ENCODE measurements at regions not wholly inside any gene's neighbourhood (a gene's known extent, or its start where the extent isn't known, plus 50 kb on each side); places are given as distances from the start of the nearest gene placed in this dataset.
"Not testable (repeated sequence)": the region's sequence is repeated elsewhere in the genome, so short reads cannot be mapped to it uniquely, and the experiment has no call there.

- not testable (repeated sequence) for DNase-seq (ENCODE audit: low read depth)
Measured at GRCh38 chr14:34381304-34381703, 80.7 kb downstream of the SPTSSA start.

- DNase-seq (ENCODE audit: low read depth): no peak
Measured at GRCh38 chr14:34380471-34380845, 81.6 kb downstream of the SPTSSA start.

- DNase-seq (ENCODE audit: low read depth): no peak
Measured at GRCh38 chr14:34379816-34380470, 82.1 kb downstream of the SPTSSA start.

- DNase-seq (ENCODE audit: low read depth): no peak
Measured at GRCh38 chr14:34376649-34377267, 85.3 kb downstream of the SPTSSA start.

DNA sequence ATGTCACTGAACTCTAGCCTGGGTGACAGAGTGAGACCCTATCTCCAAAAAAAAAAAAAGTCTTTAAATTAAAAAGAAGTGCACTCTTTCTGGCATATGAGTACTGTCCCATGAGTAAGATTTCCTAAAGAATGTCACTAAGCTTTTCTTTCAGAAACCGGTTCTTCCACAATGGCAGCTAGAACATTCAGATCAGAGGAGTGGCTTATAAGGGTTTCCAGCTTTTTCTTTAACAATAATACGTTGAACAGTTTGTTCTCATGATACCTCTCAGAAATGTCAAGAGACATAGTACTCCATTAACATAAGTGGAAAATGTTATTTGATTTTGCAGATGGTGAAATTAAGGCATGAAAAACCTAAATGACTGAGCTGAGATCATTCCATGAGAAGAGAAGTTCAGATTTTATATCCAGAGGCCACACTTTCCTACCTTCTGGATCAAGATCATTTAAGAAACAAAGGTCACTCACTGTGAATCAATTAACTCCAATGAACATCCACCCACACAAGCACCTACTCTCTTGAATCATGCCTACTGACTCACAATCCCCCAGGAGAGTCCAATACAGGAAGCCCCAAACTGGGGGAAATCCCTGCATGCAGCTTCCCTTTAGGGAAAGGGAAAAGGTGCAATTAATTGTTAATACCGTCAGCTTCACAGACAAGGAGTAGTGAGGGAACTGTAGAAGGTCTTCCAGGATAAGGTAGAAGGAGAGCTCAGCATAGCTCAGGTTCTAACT, 86.9 kb downstream of the SPTSSA start:
- no peak for DNase-seq (ENCODE audit: low read depth)

GRCh38 chr14:34373191-34373590, 88.8 kb downstream of the SPTSSA start:
- DNase-seq (ENCODE audit: low read depth): no peak

- DNase-seq (ENCODE audit: low read depth): no peak
Measured at GRCh38 chr14:34372786-34373185, 89.3 kb downstream of the SPTSSA start.

DNA sequence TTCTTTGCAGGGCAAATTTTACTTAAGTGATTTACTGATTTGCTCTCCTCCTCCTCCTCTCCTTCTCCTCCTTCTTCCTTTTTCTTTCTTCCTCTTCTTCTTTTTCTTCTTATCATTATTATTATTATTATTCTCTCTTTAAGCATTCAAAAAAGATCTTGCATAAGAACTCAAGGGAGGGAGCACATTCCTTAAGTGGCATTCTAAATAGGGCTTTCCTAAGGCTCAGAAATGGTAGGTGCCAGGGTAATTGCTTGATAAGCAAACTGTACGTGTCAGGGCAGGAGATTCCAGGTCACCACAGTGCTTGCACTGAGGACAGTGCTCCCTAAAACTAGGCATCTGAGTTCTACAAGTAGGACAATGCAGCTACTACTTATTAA, 92.4 kb downstream of the SPTSSA start:
- no peak for DNase-seq (ENCODE audit: low read depth)

GRCh38 chr14:34368971-34369647, 92.9 kb downstream of the SPTSSA start:
- DNase-seq (ENCODE audit: low read depth): no peak

DNA sequence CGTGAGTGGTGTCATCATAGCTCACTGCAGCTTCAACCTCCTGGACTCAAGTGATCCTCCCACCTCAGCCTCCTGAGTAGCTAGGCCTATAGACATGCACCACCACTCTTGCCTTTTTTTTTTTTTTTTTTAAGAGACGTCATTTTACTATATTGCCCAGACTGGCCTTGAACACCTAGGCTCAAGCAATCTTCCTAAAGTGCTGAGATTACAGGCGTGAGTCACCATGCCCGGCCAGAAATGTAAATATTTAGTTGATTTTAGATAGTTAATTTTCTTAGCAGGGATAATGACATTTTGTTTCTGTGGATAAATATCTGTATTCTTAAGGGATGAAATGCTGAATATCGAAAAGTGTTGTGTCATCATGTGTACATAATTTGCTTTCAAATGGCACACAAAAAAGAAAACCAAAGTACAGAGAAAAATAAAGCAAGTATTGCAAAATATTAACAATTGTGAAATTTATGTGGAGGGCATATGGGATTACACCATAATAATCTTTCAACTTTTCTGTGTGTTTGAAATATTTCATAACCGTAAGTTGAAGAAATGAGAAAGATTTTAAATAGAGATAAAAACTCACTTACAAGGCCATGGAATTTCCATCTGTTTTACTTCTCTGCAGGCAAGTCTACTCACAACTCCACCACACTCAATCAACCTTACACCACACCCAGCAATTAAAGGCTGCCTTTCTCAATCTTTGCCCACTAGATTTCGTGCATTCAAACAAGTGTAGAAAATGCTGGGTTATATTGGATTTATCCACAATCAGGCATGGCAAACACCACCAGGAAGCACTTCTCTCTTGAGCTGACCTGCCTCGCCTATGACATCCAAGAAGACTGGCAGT, 93.7 kb downstream of the SPTSSA start:
- DNase-seq (ENCODE audit: low read depth): no peak

DNA sequence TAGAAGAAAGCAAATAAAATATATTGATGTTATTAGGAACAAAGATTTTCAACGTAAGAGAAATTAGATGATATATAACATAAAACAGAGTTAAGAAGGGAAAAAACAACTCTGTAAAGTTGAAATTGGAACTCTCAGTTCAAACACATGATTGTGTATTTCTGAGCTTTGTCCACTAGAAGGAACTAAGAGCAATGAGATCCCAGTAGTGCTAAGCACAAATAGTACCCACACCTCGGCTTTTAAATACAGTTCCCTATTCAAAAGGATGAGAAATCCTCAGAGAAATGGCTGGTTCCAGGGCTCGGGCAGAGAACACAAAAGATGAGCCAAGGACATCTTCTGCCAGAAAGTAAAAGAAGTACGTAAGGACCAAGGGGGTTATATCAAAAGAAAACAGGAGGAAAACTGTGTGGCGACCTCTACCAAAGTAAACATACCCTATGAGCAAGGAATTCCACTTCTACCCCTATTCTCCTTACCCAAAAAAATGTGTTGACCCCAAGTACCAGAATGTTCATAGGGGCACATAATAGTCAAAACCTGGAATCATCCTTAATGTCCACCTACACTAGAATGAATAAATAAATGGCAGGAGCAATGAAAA, 96.6 kb downstream of the SPTSSA start:
- DNase-seq (ENCODE audit: low read depth): no peak

- no peak for DNase-seq (ENCODE audit: low read depth)
Measured at GRCh38 chr14:34364201-34364600, 97.8 kb downstream of the SPTSSA start.

GRCh38 chr14:34363733-34364134, 98.3 kb downstream of the SPTSSA start:
- DNase-seq (ENCODE audit: low read depth): no peak

GRCh38 chr14:34362641-34363251, 99.3 kb downstream of the SPTSSA start:
- DNase-seq (ENCODE audit: low read depth): no peak

- no peak for DNase-seq (ENCODE audit: low read depth)
Measured at GRCh38 chr14:34361504-34362011, 100.5 kb downstream of the SPTSSA start.

GRCh38 chr14:34359420-34360117, 102.5 kb downstream of the SPTSSA start:
- DNase-seq (ENCODE audit: low read depth): no peak

DNA sequence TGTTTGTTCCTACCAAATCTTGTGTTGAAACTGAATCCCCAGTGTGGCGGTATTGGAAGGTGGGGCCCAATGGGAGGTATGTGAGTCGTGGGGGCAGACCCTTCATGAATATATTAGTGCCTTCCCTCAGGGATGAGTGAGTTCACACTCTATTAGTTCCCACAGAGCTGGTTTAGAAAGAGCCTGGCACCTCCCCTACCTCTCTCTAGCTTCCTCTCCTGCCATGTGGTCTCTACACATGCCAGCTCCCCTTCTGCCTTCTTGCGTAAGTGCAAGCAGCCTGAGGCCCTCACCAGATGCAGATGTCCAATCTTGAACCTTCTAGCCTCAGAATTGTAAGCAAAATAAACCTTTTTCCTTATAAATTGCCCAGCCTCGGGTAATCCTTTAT, 105.8 kb downstream of the SPTSSA start:
- DNase-seq (ENCODE audit: low read depth): no peak

- DNase-seq (ENCODE audit: low read depth): no peak
Measured at GRCh38 chr14:34355584-34356263, 106.3 kb downstream of the SPTSSA start.

GRCh38 chr14:34354556-34354955, 107.5 kb downstream of the SPTSSA start:
- DNase-seq (ENCODE audit: low read depth): no peak

Measured in forelimb muscle (tissue), 1 donor.